NCI-H1092 (cell line): ENCODE measurements at regions not wholly inside any gene's neighbourhood (a gene's known extent, or its start where the extent isn't known, plus 50 kb on each side); places are given as distances from the start of the nearest gene placed in this dataset.

ENCODE experiments used
- DNase-seq: peaks from one replicate; lab custom pipeline; 2025; lab: John Stamatoyannopoulos, UW

DNA sequence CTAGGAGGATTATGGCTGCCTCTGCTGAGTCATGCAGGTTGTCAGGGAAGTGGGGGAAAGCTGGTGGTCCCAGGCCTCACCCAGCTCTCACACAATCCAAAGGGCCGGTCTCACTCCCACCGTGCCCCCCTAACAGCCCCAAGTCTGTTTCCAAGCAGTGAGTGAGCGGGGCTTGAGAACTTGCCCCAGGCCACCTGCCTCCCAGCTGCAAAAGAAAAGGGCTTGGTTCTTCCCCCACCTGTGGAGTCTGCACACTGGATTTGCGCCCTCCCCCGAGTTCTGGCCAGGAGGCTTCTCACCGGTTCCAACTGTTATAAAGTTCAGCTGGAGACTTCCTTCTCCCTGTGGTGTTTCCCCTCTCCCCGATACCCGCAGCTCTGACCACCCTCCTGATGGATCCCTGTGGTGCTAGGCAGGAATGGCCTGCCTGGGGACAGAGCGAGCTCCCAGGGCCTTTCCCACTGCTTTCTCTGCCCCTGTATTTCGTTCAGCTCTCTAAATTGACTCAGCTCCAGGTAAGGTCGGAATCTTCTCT is 222.3 kb downstream of the BARHL2 start:
- DNase-seq, result no peak

DNA sequence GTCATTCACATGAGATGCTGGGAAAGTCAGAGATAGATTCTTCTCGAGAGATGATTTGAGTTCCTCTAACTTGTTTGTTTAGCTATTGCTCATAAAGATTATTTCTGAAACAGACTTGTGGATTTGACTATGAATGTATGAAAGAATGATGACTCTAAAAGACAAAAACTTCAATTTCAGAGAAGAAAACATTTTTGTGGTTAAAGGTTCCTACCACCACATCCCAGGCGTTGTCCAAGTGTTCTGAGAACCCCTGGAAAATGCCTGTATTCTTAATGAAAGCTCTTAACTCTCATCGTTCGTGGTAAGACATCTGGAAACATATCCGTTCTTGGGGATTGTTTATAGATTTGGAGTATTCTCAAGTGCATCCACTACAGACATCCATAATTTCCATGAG is 228.7 kb downstream of the BARHL2 start:
- no peak for DNase-seq

DNA sequence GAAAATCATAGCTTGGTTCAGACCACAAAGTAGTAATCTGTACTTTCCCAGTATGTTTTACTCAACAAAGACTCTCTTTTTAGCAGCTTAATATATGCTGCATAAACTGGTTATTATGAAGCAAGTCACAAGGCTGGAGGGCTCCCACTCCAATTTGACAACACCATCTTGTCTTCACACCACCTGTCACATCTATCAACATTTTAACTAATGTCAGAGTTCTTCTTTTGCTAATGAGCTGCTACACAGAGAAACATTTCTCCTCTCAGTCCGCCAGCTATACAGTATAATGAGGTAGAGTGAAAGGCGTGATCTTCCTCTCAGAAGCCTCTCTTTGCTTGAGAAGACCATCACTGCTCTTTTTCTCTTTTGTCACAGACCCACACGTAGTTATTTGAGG is 230.1 kb downstream of the BARHL2 start:
- no peak for DNase-seq

GRCh38 chr1:90486134-90486824 is 230.8 kb downstream of the BARHL2 start:
- no peak for DNase-seq

DNA sequence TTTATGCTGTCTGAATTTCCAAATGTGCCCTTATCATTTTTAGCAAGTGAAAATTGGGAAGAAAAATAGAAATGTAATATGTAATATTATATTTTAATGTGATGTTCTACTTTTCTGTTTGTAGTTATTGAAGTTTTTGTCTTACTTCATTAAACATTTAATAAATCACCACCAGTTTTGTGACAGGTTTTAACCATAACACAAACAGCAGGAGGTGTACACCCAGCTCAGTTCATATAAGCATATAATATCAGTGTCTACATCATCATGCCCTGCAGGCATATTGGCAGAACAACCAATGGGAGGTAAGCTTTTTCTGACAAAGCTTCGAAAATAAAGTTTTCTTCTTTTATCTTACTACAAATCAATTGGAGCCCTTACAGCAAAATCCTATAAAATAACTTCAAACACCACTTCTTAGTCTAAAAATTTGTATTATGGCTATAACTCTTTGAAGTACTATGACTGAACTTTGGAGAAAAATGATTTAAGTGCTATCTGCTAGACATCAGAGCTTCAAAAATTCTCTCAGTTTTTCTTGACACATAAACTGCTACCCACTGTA is 236.7 kb downstream of the BARHL2 start:
- DNase-seq, result no peak

DNA sequence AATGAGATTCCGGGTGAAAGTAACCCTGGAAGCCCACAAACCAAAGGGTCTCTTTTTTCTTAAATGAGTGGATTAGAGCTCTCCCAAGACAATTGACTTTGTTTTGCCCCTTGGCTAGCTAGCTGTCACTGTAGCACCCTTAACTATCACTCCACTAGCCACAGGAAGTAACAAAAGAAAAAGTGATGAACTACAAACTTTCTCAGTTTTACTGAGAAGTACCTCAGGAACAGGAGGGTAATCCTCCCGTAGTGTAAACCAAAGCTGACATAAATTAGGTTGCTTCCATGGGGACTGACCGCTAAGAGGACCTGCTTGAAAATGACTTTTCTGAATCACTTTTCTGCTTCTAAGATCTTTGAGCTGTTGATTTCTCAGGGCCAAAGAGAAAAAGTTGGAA is 240.1 kb downstream of the BARHL2 start:
- no peak for DNase-seq

GRCh38 chr1:90476411-90476810 is 240.7 kb downstream of the BARHL2 start:
- no peak for DNase-seq

GRCh38 chr1:90475631-90476030 is 241.5 kb downstream of the BARHL2 start:
- no peak for DNase-seq

GRCh38 chr1:90474731-90475130 is 242.4 kb downstream of the BARHL2 start:
- DNase-seq, result no peak

GRCh38 chr1:90474158-90474557 is 242.9 kb downstream of the BARHL2 start:
- no peak for DNase-seq

GRCh38 chr1:90472775-90473174 is 244.3 kb downstream of the BARHL2 start:
- DNase-seq, result no peak

DNA sequence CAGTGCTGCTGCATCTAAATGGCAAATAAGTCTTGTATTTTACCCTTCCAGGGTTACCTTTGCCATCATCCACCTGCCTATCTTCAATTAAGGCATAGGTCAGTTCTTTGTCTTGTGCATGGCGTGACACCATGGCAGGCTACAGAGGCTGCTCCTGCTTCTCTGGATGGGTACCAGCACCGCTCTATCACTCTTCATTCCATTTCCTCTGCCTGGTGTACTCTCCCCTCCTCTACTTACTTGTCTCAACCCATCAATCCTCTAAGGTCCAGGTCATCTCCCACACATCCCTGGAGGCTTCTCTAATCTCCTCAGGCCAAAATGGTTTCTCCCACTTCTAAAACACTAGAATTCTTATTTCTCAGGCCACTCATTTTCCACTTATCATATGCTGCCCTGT is 257.5 kb downstream of the BARHL2 start:
- no peak for DNase-seq

DNA sequence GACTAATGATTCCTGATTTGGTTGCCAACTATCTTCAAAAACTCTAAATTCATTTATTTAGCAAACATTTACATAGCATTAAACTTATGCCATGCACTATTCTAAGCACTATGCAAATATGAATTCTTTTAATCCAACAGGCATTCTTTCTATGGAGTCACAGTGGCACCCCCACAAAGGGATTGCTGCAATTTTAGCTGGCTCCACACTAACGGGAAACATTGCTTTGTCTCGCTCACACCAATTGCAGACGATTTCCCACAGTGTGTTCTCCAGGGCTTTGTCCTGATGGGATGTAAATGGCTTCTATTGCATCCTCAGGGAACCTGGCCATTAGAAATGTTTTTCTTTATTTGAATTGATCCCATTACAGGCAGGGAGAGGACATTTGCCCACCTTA is 259.1 kb downstream of the BARHL2 start:
- DNase-seq, result no peak

GRCh38 chr1:90452491-90452890 is 264.6 kb downstream of the BARHL2 start:
- no peak for DNase-seq

GRCh38 chr1:90443354-90443753 is 273.7 kb downstream of the BARHL2 start:
- no peak for DNase-seq

GRCh38 chr1:90435351-90435750 is 281.8 kb downstream of the BARHL2 start:
- no peak for DNase-seq

DNA sequence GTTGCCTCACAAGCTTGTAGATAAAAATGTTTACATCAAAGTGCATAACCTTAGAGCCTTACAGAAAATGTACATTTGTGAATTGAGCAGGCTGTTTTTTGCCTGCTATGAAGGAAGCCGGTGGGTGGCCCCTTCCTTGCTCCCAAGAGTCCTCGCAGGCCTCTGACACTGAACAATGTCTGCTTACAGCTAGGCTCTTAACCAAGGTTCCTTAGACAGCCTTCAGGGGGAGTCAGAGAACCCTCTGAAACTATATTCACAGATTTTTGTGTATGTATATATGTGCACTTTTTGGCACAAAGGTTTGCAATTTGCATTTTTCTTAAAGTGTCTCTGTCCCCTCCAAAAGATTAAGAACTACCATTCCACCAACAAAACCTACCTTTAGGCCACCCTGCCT is 282.6 kb downstream of the BARHL2 start:
- no peak for DNase-seq

- no peak for DNase-seq
These were observed 300.0 kb downstream of the BARHL2 start for GRCh38 chr1:90417126-90417525.

DNA sequence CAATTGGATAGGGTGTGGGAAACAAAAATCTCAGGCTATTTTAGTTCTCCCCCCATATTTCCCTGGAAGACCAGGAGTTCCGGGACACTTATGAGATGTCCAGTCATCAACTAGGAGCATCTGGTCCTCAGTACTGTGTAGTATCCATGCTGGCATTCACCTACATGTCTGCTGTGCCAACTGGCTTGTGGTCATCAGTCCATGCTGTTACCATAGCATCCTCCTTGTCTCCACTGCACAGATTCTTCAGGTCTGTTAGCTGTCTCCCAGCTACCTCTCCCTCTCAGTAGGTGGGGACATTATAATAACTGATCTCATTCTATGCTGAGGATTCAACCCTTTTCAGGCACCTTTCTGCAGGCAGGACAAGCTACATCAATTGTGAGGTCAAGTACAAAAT is 302.9 kb downstream of the BARHL2 start:
- no peak for DNase-seq

DNA sequence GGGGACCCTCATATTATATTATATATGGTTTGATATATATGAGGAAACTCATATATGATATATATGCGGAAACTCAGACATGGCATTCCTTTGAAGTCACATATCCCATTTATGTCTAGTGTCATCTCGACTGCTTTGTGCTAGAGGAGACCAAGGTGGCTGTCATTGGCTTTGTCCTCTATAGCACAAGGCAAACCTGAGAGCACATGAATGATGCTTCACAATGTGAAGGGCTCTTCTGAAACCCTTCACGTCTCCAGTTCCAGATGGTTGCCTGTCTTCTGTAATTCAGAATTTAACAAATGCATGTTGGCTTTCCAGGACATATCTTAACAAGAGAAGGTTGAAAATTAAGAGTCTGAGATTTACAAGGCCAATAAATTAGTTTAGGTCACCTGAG is 303.6 kb downstream of the BARHL2 start:
- no peak for DNase-seq

DNA sequence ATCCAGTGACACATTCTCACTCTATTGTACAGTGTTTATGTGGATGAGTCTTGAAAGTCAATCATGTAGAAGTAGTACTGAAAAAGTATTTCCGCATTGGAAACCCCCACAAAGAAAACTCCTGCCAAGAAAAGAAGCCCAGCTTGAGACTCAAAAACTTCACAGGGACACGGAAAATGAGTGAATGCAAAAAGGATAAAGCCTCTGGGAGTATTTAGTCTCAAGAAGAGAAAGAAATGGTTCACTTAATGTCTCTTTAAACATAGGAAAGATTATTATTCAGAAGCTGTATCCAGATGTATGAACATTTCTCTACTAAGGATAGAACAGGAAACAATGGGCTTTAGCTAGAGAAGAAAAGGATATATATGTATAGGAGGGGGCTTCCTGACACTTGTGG is 304.5 kb downstream of the BARHL2 start:
- DNase-seq, result no peak

DNA sequence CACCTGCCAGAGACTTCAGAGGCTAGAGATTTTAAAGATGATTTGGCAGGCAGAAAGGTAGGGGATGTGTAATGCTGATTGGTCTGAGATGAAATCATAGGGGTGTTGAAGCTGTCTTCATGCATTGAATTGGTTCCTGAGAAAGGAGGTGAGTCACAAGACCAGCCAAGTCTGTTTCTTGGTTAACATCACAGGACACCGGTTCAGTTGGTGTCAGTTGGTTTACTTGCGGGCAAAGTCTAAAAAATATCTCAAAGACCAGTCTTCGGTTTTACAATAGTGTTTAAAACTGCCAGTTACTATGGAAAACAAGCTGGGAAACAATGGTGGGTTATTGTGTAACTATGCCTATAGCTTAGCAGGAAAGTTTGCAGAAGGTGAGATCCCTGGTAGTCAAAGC is 305.9 kb downstream of the BARHL2 start:
- DNase-seq, result no peak

- DNase-seq, result no peak
These were observed 309.4 kb downstream of the BARHL2 start for GRCh38 chr1:90407737-90408136.

DNA sequence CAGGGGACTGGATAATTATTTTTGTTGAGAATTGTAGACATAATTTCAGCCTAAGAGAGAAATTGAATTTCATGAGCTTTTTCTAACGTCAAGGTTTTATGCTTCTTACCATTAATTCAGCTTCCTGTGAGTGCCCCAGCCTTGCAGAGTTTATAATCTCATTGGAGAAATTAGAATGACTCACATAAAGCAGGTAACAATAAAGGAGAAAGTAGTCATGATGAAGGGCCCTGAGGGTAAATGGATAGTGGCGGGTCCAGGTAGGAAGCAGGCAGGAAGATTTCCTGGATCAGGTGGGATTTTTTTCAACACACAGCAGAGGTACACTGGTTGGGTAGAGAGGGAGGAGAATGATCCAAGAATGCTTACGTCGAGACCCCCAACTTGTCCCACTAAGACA is 311.4 kb downstream of the BARHL2 start:
- no peak for DNase-seq
